GM12875 (cell line): ENCODE measurements at regions not wholly inside any gene's neighbourhood (a gene's known extent, or its start where the extent isn't known, plus 50 kb on each side); places are given as distances from the start of the nearest gene placed in this dataset.

Source experiments
- H3K4me3 ChIP-seq: one replicate; pipeline ENCODE4 v1.5.1; 2011; ENCODE audit warnings: low read depth, low read length, control low read depth
- TF ChIP-seq, protein P1 (sequence below): IDR thresholded peaks from 2 replicates; pipeline ENCODE4 v1.5.1; 2011; ENCODE audit warnings: low read depth, mild to moderate bottlenecking, control low read depth, inconsistent platforms, low read length, moderate library complexity, borderline replicate concordance; ENCODE audit not compliant: insufficient read depth

DNA sequence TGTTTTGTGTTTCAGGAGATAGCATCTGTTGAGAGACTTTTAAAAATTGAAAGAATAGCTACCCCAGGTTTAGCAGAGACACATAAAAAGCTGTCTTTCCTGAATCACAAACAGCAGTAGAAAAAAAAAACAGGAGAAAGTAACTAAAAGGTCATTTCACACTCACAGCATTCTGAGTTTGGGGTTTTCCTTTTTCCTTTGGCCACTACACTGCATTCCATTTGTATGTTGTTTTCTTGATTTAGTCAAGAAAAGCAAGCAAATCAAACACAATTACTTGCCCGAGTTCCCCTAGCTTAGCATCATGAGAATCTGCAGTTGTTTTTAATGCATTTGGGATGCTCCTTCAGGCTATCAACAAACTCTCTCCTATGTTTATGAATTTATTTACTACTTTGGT lies 161.0 kb downstream of the KCTD12 start:
- TF ChIP-seq, protein P1, sequence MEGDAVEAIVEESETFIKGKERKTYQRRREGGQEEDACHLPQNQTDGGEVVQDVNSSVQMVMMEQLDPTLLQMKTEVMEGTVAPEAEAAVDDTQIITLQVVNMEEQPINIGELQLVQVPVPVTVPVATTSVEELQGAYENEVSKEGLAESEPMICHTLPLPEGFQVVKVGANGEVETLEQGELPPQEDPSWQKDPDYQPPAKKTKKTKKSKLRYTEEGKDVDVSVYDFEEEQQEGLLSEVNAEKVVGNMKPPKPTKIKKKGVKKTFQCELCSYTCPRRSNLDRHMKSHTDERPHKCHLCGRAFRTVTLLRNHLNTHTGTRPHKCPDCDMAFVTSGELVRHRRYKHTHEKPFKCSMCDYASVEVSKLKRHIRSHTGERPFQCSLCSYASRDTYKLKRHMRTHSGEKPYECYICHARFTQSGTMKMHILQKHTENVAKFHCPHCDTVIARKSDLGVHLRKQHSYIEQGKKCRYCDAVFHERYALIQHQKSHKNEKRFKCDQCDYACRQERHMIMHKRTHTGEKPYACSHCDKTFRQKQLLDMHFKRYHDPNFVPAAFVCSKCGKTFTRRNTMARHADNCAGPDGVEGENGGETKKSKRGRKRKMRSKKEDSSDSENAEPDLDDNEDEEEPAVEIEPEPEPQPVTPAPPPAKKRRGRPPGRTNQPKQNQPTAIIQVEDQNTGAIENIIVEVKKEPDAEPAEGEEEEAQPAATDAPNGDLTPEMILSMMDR = no peak
- no peak overlapping the region for H3K4me3 ChIP-seq

DNA sequence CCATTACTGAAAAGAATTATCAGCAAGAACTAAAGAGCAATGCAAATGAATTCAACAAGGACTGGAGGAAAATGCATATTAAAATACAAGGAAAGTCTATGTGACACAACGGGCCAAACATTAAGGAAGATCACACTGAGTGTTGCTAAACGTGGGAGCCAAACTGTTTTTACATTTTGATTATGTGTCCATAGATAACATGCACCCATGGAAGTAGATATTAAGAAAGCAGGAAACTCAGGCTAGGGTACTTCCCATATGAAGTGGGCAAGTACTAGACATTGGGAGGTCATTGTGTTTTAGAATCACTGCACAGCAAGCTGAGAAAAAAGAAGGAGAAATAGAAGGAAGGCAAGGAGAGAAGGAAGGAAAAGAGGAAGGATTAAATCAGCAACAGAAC lies 161.8 kb downstream of the KCTD12 start:
- H3K4me3 ChIP-seq = no peak overlapping the region
- TF ChIP-seq, protein P1 = no peak

DNA sequence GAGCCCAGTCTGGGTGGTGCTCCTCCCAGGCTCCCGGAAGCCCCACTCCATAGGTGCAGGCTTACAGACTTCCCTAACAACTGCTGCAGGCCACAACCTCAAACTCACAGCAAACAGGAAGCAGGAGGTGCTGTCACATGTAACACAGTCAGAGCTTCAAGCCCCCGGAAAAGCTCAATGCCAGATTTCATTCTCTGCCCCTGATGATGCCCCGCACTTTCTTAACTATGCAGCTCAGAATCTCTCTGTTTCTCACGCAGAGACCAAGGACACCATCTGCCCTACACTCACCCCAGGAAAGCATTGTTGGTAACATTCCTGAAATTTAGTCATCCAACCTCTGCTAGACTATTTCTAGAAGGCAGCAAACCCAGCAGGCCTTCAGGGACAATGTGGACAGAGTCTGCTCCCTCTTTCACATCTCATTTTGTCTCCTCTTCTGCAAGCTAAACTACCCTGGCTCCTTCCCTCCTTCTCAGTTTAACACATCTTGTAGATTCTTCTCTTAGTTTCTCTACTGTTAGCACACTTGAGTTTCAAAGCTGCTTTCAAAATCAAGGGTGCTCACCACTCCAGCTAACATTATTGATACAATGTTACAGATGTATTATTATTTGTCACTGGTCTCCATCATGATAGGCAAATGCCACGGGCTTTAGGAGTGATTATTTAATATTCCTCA lies 162.5 kb downstream of the KCTD12 start:
- H3K4me3 ChIP-seq = no peak overlapping the region
- TF ChIP-seq, protein P1 = no peak

DNA sequence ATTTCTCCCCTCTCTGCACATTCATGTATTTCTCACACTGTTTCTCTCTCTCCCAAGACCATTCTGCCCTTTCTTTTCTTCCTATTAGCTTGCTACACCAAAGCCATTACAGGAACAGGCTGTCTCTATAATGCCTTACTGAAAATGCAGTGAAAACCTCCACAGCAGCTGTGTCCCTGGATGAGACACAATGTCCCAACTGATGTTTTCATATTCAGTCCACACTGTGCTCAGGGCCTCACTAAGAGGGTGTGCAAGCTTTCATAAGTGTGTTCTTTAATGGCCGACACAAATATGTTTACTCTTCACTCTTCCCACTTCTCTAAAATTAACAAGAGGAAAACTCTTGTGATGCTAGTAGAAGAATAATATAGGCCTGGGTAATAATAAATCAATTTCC lies 163.4 kb downstream of the KCTD12 start:
- TF ChIP-seq, protein P1 = no peak
- H3K4me3 ChIP-seq = no peak overlapping the region

DNA sequence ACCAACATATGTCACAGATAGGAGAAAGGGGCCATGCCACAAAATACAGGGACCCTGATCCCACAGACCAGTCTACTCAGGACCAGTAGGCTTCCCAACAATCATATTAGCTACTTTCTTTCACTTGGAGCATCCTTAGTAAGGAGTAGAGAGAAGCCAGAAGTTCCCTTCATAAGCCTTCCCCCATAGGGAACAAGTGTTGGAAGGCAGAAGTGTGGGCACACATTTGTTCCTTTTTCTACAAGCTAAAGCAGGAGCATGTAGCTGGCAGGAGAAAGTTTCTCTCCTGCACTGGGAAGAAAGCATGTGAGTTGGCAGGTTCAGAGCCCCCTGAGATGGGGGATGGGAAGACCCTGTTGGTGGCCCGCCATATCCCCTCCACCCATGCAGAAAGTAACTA lies 165.4 kb downstream of the KCTD12 start:
- TF ChIP-seq, protein P1 = no peak

DNA sequence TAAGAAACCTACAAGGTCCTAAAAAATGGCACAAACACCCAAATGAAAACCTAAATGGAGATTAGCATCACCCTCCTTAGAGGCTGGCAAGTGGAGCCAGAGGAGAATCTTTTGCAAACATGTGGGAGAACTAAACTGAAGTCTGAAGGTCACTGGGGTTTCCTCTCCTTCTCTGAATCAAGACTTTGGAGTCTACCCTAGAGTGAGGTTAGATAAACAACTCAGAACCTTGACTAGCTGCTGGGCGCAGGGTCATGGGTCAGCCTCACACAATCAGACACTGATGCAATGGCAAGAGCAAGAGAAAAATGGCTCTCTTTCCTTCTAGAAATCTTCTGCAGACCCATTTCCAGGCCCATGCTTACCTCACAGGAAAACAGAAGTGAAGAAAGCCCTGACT lies 165.8 kb downstream of the KCTD12 start:
- TF ChIP-seq, protein P1 = no peak
- H3K4me3 ChIP-seq = no peak overlapping the region

More for the DNA sequence above, 165.4 kb downstream of the KCTD12 start:
- no peak overlapping the region for H3K4me3 ChIP-seq

DNA sequence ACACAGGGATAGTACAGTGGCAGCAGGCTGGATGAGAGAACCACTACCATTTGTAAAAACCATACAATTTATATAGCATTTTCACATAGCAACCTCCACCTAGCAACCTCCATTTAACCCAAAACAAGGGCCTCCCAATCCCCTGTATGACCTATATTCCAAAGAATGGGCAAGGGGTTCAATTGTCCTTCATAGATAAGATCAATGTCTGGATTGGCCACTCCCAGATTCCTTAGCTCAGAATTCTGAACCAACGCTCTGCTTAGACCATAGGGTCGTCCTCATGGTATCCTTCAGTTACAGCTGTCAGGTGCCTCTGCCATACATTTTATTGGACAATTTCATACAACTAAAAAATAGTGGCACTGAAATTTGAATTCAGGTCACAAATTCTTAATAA lies 166.2 kb downstream of the KCTD12 start:
- TF ChIP-seq, protein P1 = no peak
- H3K4me3 ChIP-seq = no peak overlapping the region
